T47D (cell line): ENCODE measurements at regions not wholly inside any gene's neighbourhood (a gene's known extent, or its start where the extent isn't known, plus 50 kb on each side); places are given as distances from the start of the nearest gene placed in this dataset.

ENCODE experiments used
- DNase-seq, 2 experiments: peaks; one replicate each; pipeline versions ENCODE4 v3.0.0 to v3.0.0-alpha.2; 2011 to 2012; ENCODE audit warnings: low read depth in 1 of 2, low spot score in 1 of 2
- JUND ChIP-seq: IDR thresholded peaks from 2 replicates; pipeline ENCODE4 v1.6.1; 2012; ENCODE audit warnings: low read depth
- in situ Hi-C: cut with HindIII; loops from 2 replicates; pipeline ENCODE4 v1.10.0; 2016; ENCODE audit warnings: low sequenced_read_pairs, low pct_unique_long_range_greater_than_20kb

DNA sequence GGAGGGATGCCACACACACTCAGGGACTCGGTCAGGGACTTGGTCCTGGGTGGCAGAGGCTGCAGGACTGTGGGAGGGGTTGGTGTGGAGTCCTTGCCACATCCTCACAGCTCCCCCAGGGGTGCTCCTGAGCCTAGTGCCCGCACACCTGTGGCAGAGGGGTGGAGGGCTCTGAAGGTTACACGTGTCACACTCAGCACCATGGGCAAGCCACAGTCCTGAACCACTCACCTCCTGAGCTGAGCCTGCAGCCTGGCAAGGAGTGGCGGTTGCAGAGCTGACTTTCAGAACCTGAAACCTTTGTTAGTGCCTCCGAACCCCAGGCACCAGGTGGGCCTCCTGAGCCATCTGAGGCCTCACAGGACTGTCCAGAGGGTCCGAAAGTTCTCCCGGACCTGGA lies 249.2 kb upstream of the C1orf174 start:
- no peak for TF ChIP-seq JUND
- DNase-seq = no peak
- in situ Hi-C loops = no loop called here

DNA sequence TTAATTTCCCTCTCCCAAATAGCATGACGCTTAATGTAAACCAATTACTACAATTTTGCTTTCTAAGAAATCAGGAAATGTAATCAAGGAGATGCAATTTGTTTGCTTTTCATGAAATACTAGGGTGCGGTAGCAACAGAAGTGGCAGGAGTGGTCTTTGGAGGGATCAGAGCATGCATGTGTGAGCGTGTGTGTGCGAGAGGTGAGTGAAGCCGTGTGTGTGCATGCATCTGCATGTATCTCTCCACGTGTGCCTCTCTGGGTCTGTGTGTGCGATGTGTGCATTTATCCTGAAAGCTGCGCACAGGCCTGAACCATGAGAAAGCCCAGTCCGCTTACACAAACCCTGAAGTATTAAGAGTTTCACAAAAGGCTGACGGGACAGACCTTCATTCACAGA lies 249.8 kb upstream of the C1orf174 start:
- no peak for DNase-seq
- in situ Hi-C loops = no loop called here
- no peak for TF ChIP-seq JUND

DNA sequence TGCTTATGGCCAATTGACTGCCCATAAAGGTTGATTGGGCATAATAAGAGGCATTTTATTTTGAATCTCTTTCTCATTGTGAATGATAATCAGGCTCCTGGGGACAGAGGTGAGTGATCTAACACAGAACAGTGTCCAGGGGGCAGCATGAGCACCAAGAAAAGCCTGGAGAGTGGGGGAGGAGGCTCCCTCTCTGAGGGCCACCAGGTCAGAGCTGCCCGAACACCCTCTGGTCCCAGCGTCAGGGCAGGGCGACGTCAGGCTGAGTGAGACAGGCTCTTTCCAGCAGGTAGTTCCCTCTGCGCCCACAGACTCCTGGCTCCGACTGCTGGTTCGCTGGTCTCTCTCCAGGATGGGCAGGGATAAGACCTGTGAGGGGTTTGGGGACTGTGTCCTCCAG lies 250.2 kb upstream of the C1orf174 start:
- no peak for DNase-seq
- TF ChIP-seq JUND = no peak
- in situ Hi-C loops = no loop called here

- in situ Hi-C loops = no loop called here
- no peak for DNase-seq
- no peak for TF ChIP-seq JUND
Measured at GRCh38 chr1:4152266-4152665, 252.2 kb upstream of the C1orf174 start.

GRCh38 chr1:4153571-4153970 lies 253.5 kb upstream of the C1orf174 start:
- in situ Hi-C loops = no loop called here
- DNase-seq = no peak
- no peak for TF ChIP-seq JUND

DNA sequence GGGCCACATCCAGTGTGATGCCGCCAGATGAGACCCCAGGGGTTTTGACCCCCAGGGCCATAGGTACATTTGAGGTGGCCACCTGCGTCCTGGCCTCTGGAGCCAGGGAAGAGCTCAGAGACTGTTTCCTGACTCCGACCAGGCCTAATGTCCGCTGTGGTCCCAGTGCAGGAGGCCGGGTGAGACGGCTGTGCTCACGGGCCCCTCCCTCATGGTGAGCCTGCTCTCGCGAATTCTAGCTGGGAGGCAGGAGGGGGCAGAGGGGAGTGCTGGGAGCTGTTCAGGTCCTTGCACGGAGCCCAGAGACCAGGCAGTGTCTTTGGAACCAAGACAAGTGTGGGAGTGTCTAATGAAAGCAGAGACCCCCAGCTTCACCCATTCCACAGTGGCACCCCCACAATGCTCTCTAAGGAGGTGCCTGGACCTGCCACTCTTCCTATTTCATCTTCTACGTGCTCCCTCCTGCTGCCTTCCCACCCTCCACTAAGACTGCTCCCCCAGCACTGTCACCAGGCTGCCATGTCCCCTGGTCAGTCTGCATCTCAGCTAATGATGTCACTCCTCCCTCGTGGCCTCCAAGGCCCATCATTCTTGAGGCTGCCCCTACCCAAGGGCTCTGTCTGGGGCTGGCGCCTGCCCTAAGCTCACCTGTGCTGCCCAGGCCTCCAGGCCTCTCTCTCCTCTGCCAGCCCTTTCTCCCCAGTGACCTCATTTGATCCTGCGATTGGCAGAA lies 256.3 kb upstream of the C1orf174 start:
- TF ChIP-seq JUND = no peak
- DNase-seq = no peak
- in situ Hi-C loops = no loop called here

- in situ Hi-C loops = no loop called here
- DNase-seq = no peak
- TF ChIP-seq JUND = no peak
Measured at GRCh38 chr1:4160181-4160580, 260.1 kb upstream of the C1orf174 start.

DNA sequence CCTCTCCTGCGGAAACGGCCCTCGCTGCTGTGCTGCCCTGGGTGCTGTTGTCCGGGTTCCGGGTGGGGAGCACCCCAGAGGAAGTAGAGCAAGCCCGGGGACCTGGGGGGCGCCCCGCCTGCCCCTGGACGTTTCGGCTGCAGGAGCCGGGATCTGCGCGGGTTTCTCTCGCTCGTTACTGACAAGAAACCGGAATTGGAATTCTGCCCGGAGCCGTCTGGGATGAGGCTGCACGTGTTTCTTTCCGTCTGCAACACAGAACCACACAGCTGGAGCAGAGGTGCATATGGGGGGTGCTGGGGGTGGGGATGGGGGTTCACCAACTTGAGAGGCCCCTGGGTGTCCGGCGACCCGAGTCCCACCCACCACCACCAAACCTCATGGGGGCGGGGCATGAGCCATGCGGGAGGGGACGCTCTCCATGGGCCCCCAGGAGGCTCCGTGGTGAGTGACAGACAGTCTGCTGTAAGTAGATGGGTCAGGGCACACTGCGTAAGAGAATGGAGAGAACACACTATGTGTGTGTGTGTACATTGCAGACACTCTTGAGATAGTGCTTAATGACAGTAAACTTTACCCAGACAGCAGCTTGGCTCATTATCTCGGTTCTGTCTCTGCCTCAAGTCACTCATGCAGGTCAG lies 261.4 kb upstream of the C1orf174 start:
- no peak for DNase-seq
- TF ChIP-seq JUND = no peak
- in situ Hi-C loops = no loop called here

- DNase-seq = no peak
- TF ChIP-seq JUND = no peak
- in situ Hi-C loops = no loop called here
Measured at GRCh38 chr1:4164965-4165364, 264.9 kb upstream of the C1orf174 start.

GRCh38 chr1:4165686-4166300 lies 265.7 kb upstream of the C1orf174 start:
- in situ Hi-C loops = no loop called here
- no peak for TF ChIP-seq JUND
- DNase-seq = no peak

DNA sequence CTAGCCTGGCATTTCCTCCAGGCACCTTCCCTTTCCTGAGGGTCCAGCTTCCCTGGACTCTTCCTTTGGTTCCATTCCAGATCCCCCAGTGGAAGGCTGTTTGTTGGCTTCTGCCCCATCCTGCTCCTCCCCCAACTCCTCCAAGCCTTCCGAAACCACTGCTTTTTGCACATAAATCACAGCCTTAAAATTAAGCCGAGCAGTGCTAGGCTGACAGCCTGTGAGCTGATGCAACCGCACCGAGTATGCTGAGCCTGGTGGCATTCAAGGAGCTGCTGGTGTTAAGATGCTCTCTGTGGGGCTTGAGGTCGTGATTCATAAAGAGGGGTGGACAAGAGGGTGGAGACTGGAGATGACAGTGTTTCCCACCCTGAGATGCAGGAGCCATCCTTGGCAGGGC lies 266.6 kb upstream of the C1orf174 start:
- DNase-seq = no peak
- TF ChIP-seq JUND = no peak
- in situ Hi-C loops = no loop called here

DNA sequence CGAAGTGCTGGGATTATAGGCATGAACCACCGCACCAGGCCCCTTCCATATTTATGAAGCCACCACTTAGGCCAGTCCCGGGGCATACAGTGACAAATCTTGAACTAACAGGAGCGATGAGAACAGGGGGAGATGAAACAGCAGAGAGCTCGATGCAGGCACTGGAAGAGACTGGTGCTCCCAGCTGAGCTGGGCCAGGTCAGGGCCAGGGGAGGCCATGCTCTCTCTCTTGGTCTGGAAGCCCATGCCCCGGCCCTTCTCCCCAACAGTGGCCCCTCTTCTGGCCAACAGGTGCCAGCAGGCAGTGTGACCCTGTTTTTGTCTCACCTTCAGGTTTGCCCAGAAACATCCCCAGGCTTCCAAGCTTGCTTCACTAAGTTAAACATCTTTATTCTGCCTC lies 269.9 kb upstream of the C1orf174 start:
- no peak for TF ChIP-seq JUND
- no peak for DNase-seq
- in situ Hi-C loops = no loop called here

- DNase-seq = no peak
- TF ChIP-seq JUND = no peak
- in situ Hi-C loops = no loop called here
Measured at GRCh38 chr1:4170548-4171340, 270.7 kb upstream of the C1orf174 start.
